Left kidney (tissue), 1 donor: ENCODE measurements at regions not wholly inside any gene's neighbourhood (a gene's known extent, or its start where the extent isn't known, plus 50 kb on each side); places are given as distances from the start of the nearest gene placed in this dataset.

ENCODE experiments used
- DNase-seq: peaks from one replicate; pipeline ENCODE4 v3.0.0-alpha.2; 2013

GRCh38 chr16:74232806-74233465, 63.7 kb upstream of the PSMD7 start:
- DNase-seq, result no peak

DNA sequence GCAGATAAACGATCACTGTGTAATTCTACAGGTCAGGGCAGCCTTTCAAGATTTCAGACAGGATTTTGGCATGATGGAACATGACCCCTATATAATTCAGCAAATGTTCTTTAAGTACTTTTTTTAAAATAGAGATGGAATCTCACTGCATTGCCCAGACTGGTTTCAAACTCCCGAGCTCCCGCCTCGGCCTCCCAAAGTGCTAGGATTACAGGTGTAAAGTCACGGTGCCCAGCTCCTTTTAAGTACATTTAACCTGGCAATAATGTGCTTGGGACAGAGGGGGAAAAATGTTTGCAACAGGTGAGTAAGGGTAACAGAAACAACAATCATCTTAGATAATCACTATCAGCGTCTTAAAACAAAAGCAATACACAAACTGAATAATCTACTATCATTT, 66.5 kb upstream of the PSMD7 start:
- DNase-seq, result no peak

DNA sequence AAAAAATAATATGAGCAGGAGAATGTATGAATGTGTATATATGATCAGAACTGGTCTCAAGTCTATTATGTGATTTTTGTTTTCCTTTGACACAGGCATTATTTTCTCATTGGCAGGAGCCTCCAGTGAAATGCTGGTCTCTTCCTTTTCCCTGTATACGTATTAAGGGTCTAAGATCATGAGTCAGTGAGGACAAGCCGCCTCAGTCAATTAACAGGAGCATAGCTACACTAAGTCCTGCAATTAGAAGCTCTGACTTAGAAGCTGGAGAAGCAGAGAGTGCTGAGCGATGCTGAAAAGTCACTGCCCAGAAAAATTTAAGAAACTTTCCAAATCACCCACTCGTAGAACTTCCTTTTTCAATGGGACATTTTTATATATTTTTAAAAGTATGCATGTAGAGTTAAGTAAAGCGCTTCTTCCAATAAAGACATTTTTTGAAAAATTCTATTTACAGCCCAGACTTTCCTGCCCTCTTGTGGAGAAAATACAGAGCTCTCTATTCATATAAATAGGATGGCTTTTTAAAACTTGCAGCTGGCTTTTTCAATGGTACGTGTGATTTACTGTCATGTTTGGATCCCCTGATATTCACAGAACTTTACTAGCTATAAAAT, 70.2 kb upstream of the PSMD7 start:
- peak; percentile 30 for DNase-seq

DNA sequence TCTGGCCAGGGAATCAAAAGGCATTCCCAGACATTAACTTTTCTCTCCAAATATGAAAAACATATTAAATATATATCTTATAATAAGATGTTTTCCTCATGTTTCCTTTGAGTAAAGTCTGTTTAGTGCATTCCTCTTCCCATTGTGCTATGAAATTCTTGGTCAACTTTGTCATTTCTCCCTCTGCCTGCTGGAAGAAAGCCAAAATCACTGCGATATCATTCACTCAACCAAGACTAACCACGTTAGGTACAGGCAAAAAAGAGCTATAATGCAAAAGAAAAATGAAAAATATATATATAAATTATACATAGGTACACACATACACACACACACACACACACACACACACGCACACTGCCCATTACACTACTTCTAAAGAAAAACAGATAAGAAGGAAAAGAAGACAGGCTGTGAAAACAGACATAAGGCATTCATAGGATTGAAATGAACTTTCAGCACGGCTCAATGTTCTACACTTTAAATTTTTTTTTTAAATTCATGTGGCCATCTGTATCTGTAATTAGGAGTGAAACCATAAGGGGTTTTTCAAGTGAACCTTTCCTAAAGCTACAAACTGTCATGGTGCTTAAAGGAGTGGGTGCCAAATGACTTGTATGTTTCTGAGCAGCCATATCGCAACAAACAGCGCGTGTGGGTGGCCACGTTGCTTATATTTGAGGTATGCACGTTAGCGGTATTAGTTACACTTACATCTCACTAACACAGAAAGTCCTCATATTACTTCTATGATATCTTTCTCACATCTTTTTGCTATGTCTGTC, 71.6 kb upstream of the PSMD7 start:
- no peak for DNase-seq

- no peak for DNase-seq
Observed at GRCh38 chr16:74221828-74222227, 74.8 kb upstream of the PSMD7 start.

DNA sequence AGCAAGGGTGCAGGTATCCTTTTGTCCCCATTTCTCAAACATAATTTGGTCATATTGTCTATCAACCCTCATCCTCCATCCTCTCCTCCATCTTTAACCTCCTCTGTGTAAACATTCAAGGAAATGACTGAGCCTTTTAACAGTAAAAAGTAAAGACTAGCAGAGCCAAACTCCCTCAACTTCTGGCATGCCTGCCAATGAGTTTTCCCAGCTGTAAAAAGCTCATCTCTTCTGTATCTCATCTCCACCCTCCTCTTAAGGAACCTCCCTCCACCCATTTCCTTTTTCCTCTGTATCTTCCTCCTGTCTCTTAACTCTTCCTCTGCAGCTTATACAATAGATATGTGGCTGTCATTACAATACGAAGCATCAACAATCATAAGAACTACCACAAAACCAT, 76.9 kb upstream of the PSMD7 start:
- DNase-seq, result no peak

DNA sequence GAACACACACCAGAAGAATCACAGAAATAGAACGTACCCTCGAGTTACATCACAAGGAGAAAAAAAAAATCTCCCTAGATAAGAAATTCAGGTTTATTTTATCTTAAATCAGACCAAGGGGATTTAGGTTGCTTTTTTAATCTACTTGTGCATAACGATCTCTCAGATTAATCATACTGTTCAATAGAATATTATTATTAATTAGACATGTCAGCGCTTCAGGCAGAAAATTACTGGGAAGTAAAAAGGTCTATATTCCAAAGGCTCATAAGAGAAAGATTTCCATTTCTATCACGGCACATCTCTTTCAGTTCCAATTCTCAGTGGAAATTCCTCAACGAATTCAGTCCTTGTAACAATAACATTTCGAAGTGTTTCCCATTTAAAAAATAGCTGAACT, 77.7 kb upstream of the PSMD7 start:
- DNase-seq, result no peak

DNA sequence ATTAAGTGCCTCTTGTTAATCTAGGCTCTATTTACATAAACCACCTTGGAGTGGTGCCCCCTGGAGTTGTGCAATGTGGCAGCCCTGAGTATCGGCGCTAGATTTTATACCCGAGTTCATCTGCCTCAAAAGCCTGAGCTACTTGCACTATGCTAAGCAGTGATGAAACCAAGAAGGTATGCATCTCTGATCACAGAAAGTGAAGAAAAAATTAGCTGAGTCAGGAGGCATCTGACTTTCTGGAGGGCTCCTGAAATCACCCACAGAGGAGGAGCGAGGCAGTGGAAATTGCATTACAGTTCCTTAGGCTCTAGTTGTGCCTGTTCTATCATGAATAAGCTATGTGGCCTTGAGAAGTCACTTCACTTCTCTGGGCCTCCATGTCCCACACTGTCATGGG, 80.3 kb upstream of the PSMD7 start:
- no peak for DNase-seq

GRCh38 chr16:74215249-74215648, 81.4 kb upstream of the PSMD7 start:
- no peak for DNase-seq

GRCh38 chr16:74213372-74213771, 83.2 kb upstream of the PSMD7 start:
- no peak for DNase-seq

DNA sequence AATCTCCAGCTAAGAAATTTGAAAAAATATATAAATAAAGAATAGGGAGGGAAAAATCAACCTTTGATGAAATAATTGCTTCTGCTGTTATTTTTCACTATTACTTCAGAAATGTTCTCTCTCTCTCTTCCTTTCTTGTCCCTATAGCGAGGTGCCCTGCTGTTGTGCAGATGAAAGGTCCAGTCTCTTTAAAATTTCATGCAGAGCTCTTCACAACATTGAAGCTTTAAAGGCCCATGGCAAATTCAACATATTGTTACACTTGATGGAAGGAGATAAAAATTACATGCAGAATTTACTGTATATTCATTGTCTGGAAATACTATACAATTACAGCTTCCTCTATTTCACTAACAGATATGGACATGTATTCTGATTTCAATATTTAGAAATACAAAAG, 86.4 kb upstream of the PSMD7 start:
- DNase-seq, result no peak

GRCh38 chr16:74202009-74202408, 94.6 kb upstream of the PSMD7 start:
- no peak for DNase-seq

DNA sequence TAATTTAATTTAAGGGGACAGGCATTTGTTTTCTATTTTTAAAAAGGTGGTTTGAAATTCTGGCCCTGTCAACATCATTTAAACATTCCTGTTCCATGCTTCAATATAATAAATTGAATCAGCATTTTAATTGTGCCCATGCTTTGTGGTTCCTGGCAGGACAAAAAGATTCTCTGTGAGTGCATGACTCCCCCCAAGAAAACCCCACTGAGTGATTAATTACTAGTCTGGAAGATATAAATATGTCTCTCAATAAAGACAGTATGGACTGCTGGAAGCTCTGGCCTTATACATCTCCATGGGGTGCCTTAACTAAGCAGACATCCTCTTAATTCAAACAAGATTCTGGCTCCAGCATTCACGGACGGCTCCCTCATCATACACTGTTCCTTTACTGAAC, 95.0 kb upstream of the PSMD7 start:
- DNase-seq, result no peak

DNA sequence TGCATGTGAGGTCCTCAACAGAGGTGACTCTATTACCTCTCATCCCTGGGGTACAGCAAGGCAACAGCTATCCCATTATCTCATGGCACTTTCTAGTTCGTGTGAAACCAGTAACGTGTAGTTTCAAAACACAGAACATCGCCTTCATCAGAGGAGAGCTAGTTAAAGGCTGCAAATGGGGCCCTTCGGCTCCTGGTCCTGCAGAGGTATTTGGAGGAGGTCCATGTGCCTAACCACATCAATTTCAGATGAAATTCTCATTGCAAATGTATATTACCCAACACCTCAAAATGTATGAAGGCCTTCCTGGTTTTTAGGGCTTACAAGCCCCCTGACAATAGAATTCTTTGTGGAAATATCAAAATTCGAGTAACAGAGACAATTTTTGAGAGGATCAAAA, 95.7 kb upstream of the PSMD7 start:
- DNase-seq, result no peak

DNA sequence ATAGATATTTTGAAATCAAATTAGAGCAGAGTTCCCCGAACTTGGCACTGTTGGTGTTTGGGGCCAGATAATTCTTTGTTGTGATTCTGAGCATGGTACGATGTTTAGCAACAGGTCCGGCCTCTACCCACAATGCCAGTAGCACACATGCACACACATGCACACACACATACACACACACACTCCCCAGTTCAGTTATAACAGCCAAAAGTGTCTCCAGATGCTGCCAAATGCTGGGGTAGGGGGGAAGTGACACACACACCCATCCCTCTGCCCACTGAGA, 96.8 kb upstream of the PSMD7 start:
- no peak for DNase-seq

DNA sequence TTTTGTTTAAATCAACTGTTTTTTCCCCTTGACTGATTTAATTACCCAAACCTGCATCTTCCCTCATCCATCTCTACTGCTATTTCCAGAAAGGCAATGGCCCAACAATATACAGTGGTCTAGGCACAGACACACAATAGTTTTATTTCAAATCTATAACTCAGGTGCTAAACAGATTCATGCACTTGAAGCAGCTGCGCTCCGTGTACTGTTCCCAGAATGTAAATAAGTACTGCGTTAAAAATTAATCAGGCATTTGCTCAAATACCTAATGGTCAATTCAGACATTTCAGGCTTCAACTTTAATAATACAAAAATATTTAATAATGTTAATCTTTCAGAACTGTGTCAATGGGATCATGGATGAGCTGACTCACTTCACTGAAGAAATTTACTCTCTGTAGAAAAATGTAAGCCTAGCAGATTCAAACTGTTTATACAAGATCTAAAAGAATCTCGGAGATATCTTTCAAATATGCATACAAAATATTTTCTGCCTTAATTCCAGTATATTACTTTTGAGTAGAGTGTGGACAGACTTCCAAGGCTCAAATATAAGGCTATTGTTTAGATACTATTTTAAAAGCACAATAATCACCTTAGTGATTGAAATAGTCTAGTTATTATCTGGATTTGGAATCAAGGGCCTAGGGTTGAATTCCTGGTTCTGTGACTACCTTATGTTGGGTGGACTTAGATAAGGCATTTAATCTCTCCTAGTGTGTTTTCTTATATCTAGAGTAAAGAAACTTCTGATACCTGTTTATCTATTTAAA, 97.4 kb upstream of the PSMD7 start:
- DNase-seq, result no peak

DNA sequence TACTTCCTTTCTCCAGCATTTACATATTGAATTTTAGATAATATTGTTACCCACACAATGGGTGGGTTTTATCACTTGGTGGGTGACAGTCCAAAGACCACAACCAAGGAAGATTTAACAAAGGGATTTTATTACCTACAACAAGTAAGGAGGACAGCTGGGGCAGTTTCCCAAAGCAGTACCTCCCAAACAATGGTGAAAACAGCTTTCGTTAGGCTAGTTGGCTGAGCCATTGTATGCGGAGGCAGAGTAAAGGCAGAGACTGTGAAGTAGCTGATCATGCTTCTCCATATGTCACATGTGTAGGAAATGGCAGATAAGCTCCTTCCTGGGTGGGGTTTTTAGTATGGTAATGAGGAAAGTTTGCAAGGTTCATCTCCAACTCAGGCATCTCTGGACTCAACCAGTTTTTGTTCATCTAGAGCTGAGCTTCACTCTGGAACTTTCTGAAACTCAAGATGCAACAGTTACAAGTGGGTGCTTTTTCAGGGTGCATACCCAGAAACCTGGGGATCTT, 104.3 kb upstream of the PSMD7 start:
- DNase-seq, result no peak

DNA sequence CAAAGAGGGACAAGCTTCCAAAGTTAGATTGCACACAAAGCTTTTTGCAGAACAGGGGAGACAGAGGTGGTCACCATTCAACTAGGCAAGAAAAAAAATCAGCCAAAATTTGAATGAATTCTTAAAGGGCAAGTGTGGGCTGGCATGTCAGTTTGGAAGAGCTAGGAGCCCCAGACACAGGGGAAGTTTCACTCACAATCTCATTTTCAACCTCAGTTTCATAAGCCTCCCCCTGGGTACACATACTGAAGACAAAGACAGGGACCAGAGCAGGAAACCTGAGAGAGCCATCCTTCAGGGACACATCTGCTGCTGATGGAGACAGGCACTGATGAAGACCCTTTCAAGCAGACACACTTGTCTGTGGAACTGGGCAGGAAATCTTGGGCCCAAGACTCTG, 106.3 kb upstream of the PSMD7 start:
- no peak for DNase-seq

- no peak for DNase-seq
Observed at GRCh38 chr16:74188856-74189255, 107.8 kb upstream of the PSMD7 start.

- peak; percentile 11 for DNase-seq
Observed at GRCh38 chr16:74186561-74186971, 110.0 kb upstream of the PSMD7 start.

DNA sequence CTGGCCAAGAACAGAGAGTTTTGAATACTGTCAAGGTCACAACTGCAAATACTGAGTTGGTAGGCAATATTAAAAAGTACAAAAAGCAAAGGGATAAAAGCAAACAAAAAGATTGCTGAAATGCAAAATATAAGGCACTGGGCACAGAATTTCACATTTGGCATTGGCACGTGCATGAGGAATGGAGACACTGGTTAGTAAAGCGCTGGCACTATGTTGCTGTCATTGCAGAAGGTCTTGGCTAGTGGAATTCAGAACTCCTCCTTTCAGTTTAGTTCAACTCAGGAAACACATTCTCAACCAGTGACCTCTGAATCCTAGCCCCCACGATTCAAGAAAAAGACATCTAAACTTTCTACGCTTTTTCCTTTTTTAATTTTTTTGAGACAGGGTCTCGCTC, 111.8 kb upstream of the PSMD7 start:
- DNase-seq, result no peak

DNA sequence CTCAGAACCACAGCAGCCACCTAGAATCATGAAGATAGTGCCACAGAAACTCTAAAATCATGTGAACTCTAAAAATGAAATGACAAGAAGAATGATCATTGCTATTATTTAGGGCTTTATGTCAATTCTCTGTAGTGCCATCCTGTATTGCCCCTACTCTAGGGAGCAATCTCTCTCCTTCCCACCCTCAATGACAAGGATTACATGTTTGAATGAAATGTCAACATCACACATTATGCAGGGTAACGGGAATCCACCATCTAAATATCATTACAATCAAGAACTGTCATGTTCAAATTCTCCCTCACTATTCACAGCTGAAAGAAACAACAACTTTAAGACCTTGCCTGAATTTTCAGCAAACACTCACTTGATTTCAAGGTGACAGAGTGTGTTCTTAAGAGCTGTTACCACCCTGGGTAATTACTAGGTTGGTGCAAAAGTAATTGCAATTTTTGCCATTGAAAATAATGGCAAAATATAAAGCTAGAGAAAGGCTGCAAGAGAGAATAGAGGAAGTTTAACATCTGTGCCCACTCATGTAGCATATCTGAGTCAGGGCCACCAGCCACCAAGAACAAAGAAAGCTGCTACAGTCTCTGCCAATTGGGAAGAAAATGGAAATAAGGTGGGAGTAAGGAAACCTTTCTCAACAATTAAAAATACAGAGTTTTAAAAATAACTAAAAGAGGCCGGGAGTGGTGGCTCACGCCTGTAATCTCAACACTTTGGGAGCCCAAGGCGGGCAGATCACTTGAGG, 112.8 kb upstream of the PSMD7 start:
- no peak for DNase-seq
